Head of caudate nucleus (tissue), 42 donors: ENCODE measurements at regions not wholly inside any gene's neighbourhood (a gene's known extent, or its start where the extent isn't known, plus 50 kb on each side); places are given as distances from the start of the nearest gene placed in this dataset.
"Not testable (repeated sequence)": the region's sequence is repeated elsewhere in the genome, so short reads cannot be mapped to it uniquely, and the experiment has no call there.

ENCODE experiments used
- DNase-seq, 42 donors: peaks; one replicate each; pipeline versions ENCODE4 v3.0.0 to v3.0.0-alpha.2; 2020 to 2021; ENCODE audit warnings: mixed read lengths in 7 of 42
- intact Hi-C: fragments of 100-400 bp; cut with DNase I; formaldehyde crosslinking; loops from one replicate; pipeline ENCODE4 v1.15.0; 2022

DNA sequence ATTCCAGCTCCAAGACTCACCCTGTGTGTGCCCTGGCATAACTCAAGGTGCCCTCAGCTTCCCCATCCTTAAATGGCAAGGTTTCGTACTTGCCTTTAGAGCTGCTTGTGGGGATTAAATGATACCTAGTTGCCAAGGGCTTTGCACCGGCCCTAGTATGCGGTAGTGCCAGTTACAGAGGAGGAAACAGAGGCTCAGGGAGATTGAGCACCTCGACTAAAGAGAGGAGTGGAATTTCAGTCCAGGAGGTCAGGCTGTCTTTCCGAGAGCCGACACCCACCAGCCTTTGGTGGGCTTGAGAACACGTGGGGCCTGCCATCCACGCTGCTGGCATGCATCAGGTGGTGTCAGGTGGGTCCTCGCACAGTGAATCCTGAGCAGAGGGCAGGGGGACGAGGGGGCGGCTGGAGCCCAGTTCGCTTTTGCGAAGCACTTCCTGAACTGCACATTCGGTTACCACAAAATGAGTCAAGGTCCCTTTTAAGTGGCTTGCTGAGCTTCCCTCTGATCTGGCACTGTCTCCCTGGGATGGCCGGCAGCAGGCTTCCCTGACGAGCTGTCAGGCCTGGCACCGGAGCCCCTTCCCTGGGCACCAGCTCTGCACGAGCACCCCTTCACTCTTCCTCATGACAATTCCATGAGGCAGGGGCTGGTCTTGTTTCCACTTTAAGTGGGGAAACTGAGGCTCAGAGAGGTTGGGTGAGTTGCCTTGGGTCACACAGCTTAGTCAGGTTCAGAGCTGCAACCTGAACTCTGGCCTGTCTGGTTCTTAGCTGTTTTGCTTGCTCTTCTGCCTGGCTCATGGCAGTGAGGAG lies 291.4 kb downstream of the BCL2L11 start:
- DNase-seq, intact Hi-C loops: not testable (repeated sequence)

GRCh38 chr2:111412841-111413650 lies 292.3 kb downstream of the BCL2L11 start:
- DNase-seq, intact Hi-C loops: not testable (repeated sequence)

DNA sequence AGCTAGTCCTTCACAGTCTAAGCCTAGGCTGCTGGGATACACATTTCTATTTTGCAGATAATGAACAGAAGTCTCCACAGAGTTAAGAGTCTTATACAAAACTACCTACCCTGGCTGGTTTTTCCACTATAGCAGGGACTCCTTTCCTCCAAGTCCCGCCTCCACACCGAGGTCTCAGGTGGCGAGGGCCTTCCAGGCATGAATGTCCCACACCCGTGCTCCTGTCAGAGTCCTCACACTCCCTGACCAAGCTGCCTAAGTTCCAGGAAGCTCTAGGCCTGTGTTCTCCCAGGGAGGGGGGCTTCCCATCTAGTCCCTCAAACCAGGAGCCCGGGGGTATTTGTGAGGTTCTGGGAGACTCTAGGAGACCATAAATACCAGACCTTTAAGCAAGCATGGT lies 293.2 kb downstream of the BCL2L11 start:
- intact Hi-C loops, DNase-seq: not testable (repeated sequence)

GRCh38 chr2:111415765-111416743 lies 295.3 kb downstream of the BCL2L11 start:
- intact Hi-C loops, DNase-seq: not testable (repeated sequence)

GRCh38 chr2:111417026-111417425 lies 296.3 kb downstream of the BCL2L11 start:
- DNase-seq, intact Hi-C loops: not testable (repeated sequence)

- DNase-seq, intact Hi-C loops: not testable (repeated sequence)
Measured at GRCh38 chr2:111418091-111418875, 297.6 kb downstream of the BCL2L11 start.

GRCh38 chr2:111420074-111420473 lies 299.4 kb downstream of the BCL2L11 start:
- DNase-seq, intact Hi-C loops: not testable (repeated sequence)

DNA sequence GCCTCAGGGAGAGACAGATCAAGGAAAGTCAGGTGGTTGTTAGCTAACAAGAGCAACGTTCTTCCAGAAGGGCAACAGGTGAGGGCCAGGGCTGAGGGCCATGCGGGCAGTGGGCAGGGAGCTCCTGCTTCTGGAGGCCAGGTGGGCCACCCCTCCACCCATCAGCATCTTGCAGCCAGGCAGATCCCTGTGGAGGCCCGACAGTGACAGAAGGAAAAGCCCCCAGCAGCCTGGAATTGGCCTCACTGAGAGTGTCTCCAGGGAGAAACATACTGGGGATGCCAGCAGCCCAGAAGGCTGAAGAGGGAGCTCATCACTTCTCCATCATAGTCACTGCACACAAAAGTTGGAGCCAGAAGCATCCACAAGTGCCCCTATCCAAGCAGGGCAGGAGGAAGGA lies 300.1 kb downstream of the BCL2L11 start:
- DNase-seq, intact Hi-C loops: not testable (repeated sequence)

GRCh38 chr2:111421949-111422348 lies 301.2 kb downstream of the BCL2L11 start:
- DNase-seq, intact Hi-C loops: not testable (repeated sequence)

- DNase-seq, intact Hi-C loops: not testable (repeated sequence)
Measured at GRCh38 chr2:111422562-111422961, 301.8 kb downstream of the BCL2L11 start.

GRCh38 chr2:111423184-111423583 lies 302.5 kb downstream of the BCL2L11 start:
- DNase-seq, intact Hi-C loops: not testable (repeated sequence)

DNA sequence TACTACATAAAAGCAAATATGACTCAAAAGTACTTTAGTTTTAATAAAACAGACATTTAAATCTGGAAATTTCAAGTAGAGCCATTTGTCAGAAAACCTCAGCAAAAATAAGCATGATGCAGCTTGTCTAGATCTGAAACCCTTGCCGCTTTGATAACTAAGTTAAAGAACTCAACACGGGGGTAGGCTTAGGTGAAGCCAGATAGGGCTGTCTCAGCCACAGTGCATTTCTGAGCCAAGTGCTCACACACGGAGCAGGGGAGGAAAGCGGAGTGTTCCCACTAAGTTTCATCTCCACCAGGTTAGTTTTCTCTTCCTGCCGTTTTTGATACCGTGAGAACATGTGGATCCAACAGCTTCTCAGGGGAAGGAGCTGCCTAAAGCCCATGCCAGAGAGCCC lies 303.5 kb downstream of the BCL2L11 start:
- intact Hi-C loops, DNase-seq: not testable (repeated sequence)

GRCh38 chr2:111424851-111425309 lies 304.2 kb downstream of the BCL2L11 start:
- DNase-seq, intact Hi-C loops: not testable (repeated sequence)

- DNase-seq, intact Hi-C loops: not testable (repeated sequence)
Measured at GRCh38 chr2:111425789-111426201, 305.1 kb downstream of the BCL2L11 start.

DNA sequence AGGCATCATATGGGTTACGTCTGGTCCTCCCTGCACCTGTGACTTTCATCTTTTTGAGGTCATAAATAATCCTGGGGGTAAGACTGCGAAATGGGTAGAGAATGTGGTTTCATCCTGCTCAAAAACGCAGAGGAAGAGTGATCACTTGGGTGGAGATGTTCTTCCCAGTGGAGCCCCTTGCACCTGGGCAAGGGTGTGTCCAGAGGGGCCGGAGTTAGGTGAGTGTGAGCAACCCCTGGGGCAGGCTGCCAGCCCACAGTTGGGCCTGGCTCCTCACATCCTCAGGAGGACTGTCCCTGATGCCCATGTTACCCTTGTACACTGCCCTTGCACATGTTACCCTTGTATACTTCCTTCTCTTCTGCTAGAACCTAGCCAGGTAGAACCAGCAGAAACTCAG lies 306.6 kb downstream of the BCL2L11 start:
- DNase-seq, intact Hi-C loops: not testable (repeated sequence)

DNA sequence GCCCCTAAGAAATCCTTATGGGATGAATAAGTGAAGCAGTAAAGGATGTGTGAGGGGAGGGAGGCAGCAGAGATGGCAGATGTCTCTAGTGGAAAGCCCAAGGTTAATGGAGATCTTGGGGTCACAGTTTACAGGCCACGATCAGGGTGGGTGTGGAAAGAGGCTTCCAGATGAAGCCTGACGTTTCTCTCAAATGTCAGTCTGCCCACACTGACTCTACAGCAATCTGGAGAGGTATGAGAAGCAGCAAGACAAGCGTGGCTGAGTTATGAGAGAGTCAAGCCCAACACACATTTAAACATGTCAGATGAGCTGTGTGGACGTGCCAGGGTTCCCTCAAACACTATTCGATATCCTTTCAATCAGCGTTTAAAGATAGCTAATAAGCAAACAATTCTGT lies 308.2 kb downstream of the BCL2L11 start:
- DNase-seq, intact Hi-C loops: not testable (repeated sequence)

GRCh38 chr2:111429353-111429752 lies 308.6 kb downstream of the BCL2L11 start:
- DNase-seq, intact Hi-C loops: not testable (repeated sequence)
